NCI-H146 treated with DMSO at 0.1 percent for 48 hours (cell line): ENCODE measurements at regions not wholly inside any gene's neighbourhood (a gene's known extent, or its start where the extent isn't known, plus 50 kb on each side); places are given as distances from the start of the nearest gene placed in this dataset.
"Not testable (repeated sequence)": the region's sequence is repeated elsewhere in the genome, so short reads cannot be mapped to it uniquely, and the experiment has no call there.

Experiments
- DNase-seq: peaks from one replicate; lab custom pipeline; 2025; ENCODE audit not compliant: unreplicated experiment; lab: John Stamatoyannopoulos, UW

DNA sequence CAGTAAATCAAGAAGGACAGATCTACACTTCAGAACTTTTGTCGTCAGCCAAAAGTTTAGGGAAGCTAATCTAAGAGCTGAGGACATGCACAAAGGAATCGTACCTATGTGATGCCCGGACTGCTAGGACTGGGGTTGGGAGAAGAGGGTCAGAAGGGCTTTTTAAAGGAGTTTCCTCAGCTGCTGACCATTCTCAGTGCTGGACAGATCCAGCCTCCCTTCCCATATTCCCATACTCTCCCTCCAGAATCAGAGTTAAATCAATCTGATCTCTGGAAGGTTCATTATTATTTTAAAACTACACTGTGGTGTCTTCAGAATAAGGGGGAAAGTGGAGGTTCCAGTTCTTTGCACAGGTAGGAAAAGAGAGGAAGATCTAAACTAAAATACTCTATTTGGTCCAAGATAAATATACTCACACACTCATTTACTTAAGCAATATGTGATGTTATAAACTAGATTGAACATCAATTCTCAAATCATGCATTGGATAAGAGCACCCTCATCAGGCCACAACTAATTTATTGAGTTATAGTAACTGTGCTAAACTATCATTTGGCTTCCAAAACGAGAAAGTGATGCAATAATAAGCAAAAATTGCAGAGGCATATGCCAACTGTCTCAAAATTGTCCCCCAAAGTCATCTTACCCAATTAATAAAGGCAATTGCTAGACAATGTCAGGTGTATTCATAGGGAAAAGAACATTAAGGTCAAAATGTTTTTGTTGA lies 124.7 kb downstream of the HNRNPD start:
- no peak for DNase-seq

DNA sequence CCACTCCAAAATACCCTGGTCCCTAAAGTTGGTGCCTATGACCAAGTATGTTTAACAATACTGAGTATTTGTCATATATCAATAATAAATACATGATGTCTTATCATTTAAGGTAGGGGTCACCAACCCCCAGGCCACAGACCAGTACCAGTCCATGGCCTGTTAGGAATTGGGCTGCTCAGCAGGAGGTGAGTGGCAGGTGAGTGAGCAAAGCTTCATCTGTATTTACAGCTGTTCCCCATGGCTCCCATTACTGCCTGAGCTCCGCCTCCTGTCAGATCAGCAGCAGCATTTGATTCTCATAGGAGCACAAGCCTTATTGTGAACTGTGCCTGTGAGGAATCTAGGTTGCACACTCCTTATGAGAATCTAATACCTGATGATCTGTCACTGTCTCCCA lies 126.2 kb downstream of the HNRNPD start:
- DNase-seq = no peak

DNA sequence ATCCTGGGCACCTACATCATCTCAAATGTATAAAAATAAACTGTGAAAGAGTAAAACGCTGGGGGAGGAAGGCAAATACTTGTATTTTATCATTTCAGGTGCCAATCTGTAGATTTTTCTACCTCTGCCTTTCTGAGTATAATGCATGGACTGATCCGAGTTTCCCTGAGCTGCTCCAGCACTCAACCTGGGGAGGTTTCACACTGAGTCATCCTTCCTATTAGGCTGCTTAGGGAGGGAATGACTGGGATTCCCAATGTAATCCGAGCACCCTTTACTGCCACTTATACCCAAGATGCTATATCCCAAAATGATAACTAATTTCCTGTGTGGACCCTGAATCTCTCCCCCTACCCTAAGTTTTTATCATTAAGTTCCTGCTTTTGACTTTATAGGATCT lies 126.6 kb downstream of the HNRNPD start:
- DNase-seq = no peak

DNA sequence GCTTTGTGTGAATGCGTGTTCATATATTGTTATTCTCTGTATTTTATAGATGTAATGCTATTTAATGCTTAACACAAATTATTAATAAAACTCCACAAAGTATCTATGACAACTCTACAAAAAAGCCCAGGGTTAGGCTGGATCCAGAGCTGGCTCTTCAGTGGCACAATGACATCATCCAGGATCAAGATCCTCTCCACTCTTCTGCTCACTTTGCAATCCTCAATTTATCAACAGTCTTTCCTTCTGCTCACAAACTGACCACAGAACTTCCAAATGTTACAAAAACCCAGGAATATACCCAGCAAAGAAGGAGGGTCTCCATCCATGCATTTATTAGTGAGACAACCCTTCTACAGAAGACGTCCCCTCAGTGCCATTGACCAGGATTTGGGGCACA lies 132.3 kb downstream of the HNRNPD start:
- no peak for DNase-seq

DNA sequence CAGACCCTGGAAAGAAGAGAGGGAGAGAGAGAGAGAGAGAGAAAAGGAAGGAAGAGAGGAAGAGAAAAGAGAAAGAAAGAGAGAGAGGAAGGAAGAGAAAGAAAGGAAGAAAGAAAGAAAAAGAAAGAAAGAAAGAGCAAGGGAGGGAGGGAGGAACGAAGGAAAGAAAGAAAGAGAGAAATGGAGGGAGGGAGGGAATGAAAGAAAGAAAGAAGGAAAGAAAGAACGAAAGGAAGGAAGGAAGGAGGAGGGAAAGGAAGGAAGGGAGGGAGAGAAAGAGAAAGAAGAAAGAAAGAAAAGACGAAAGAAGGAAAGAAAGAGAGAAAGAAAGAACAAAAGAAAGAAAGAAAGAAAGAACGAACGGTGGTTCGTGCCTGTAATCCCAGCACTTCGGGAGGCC lies 133.4 kb downstream of the HNRNPD start:
- no peak for DNase-seq

DNA sequence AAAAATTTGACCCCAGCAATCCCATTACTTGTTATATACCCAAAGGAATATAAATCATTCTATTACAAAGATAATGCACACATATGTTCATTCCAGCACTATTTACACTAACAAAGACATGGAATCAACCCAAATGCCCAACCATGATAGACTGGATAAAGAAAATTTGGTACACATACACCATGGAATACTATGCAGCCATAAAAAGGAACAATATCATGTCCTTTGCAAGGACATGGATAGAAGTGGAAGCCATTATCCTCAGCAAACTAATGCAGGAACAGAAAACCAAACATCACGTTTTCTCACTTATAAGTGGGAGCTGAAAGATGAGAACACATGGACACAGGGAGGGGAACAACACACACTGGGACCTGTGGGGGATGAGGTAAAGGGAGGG lies 136.6 kb downstream of the HNRNPD start:
- not testable (repeated sequence) for DNase-seq

DNA sequence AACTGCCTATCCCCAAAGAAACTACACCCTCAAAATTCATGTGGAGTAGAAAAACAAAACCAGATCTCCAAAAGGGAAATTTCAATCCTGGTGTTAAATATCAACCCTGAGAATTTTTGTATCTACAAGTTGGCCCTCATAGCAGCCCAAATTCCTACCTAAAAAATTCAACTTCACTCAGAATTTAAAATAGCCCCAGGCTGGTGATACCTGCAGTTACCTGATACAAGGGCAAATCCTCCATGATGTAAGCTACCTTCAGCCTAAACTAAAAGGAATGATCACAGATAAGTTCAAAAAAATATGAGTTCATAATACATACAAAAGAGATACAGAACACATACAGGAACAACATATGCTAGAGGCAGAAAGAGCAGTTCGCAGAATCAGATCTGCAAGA lies 138.4 kb downstream of the HNRNPD start:
- no peak for DNase-seq

DNA sequence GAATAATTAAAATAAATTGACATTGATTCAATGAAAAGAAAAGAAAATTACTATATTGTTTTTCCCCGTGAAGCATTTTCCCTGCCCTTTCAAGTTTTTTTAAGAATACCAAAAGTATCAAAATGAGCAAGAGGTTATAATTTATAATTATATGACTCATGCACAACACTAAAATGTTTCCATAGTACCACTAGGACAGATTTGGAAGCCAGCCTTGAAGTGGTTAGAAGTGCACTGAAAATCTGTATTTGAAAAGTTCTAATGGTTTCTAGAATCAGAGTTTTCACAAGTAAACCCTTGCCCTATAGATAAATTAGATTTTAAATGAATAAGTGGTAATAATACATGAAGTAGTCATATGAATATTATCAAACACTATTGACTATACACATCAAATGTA lies 140.9 kb downstream of the HNRNPD start:
- DNase-seq = no peak

DNA sequence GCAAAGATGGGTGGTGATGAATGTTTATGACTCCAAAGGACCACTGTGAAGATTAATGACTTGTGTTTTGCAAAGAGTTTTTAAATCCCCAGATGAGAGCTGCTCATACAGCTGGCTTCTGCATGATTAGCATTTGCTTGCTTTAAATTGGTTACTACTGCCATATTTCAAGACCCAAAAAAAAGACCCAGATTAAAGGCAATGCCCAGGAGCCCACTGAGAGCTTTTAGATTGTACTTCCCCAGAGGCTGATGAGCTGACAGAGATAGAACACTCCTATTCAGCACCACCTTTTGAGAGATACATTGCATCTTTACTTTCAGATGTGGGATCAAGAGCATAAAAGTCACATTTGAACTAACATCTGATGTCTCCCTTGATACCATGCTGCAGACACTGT lies 142.0 kb downstream of the HNRNPD start:
- no peak for DNase-seq

DNA sequence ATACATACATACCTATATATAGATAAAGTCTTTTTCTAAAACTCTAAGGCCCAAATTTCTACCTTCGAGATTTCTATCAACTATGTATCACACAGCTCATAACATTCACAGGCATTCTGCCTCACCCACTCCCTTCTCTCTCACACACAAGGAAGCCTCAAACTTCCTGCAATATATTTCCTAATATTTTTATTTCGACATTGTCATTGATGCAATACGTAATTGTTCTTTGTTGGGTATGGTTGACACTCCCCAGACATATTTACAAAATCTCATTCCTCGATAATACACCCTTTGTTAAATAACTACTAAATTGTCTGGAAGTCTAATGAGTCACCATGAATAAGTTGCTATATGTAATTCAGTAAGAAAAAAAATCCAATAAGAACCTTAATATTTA lies 143.5 kb downstream of the HNRNPD start:
- no peak for DNase-seq

DNA sequence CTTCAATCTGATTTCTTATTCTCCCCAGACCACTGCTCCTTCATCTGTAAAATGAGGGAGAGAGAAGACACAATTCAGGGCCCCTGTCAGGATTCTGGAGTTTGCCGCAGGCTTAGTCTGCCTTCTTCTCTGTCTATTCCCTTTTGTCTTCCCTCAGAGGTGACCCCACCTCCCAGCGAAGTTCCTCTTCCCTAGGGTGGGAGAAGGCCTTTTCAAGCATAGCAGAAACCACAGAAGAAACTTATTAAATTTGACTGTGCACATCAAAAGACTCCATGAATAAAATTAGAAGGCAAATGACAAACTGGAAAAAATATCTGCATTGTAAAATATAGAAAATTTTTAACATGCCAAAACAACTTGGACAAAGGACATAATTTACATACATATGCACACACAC lies 148.8 kb downstream of the HNRNPD start:
- no peak for DNase-seq

DNA sequence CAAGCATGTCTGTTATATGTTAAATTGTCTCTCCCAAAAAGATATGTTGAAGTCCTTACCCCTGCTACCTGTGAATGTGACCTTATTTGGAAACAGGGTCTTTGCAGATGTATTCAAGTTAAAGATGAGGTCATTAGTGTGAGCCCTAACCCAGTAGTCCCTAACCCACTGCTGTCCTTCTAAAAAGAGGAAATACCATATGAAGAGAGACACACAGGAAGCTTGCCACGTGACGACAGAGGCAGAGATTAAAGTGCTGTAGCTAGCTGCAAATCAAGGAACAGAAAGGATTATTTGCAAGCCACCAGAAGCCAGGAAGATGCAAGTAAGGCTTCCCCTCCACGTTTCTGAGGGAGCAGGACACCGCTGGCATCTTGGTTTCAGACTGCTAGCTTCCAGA lies 150.1 kb downstream of the HNRNPD start:
- no peak for DNase-seq

DNA sequence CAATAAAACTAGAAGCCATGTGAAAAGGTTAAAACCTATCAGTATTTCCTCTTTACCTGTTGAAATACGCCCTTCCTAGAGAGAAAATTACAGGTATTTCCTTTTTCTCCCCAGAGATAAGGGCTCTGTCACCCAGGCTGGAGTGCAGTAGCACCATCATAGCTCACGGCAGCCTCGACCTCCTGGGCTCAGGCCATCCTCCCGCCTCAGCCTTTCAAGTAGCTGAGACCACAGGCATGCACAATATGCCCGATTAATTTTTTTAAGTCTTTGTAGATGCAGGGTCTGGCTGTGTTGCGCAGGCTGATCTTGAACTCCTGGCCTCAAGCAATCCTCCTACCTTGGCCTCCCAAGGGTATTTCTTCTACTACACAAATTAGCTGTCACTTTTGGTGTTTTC lies 154.4 kb downstream of the HNRNPD start:
- DNase-seq = no peak

DNA sequence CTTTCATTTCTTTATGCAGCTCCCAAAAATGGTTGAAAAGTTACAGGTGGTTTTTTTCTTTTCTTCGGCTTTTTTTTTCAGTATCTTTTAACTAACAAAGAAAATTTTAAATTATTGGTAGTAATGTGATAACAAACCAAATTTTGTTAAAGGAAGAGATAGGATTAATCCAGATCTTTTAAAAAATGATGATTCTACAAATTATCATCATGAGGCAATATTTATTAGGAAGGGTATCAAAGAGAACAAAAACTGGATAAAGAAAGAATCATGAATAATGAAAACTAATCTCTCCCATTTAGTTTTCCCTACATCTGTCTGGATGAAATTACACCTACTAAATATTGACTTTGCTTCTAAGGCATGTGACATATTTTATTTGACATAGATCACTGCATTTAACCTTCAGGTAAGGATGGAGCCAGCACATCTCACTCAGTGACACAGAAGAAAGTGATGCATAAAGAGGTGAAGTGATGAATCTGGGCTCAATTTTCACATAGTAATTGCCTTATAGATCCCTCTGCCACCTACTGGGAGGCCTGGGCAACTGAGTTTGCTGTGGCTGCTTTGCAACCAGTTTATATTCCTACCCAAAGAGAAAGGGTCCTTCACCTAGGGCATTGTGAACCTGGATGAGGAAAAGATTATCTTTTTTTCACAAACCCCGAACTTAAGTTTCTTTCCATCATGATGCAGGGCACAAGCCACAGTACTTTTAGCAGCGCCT lies 155.6 kb downstream of the HNRNPD start:
- no peak for DNase-seq

DNA sequence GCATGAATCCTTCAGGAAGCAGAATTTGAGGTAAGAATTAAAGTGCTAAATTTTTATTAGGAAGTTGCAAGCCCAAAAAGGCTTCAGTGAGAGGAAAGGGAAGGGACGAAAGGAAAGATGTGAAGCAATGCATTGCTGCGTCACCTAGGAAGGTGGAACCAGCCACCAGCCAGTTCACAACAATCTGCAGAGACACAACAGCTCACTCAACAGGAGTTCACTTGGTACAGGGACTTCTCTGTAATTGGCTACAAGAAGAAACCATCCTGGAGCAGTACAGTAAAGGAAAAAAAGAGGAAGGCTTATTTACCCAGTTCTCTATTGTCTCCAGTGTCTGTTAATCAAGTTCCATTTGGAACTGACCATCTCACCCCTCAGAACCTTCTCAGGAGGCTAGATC lies 157.6 kb downstream of the HNRNPD start:
- no peak for DNase-seq

DNA sequence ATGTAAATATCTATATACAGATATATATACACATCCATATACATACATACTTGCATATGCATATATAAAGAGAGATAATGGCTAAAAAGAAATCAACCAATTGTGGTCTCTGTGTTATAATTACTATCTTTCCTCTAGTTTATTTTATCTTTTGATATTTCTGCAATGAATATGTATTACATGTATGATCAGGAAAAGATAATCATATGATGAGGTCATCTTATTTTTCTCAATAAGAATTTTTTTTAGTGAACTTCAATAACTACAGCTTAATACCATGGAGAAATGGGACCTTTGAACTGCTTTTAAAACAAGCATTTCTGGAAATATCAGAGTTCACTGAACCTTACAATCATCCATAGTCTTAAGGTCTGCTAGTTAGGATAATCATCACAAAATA lies 158.0 kb downstream of the HNRNPD start:
- no peak for DNase-seq

DNA sequence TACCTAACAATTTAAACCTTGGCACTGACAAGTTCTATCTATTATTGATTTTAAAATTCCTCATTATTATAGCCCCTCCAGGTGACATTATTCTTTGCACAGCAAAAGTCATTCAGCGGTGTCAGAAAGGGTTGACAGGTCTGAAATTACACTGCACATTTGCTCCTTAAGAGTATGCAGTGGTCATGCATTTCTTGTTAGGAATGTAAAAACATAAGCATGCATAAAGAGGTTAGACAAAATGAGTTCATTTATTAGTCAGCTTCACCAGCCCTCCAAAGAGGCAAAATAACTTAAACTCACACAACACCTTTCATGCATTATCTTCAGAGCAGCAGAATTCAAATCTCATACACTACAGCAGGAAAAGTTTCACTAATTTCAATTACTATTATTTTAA lies 158.8 kb downstream of the HNRNPD start:
- no peak for DNase-seq

DNA sequence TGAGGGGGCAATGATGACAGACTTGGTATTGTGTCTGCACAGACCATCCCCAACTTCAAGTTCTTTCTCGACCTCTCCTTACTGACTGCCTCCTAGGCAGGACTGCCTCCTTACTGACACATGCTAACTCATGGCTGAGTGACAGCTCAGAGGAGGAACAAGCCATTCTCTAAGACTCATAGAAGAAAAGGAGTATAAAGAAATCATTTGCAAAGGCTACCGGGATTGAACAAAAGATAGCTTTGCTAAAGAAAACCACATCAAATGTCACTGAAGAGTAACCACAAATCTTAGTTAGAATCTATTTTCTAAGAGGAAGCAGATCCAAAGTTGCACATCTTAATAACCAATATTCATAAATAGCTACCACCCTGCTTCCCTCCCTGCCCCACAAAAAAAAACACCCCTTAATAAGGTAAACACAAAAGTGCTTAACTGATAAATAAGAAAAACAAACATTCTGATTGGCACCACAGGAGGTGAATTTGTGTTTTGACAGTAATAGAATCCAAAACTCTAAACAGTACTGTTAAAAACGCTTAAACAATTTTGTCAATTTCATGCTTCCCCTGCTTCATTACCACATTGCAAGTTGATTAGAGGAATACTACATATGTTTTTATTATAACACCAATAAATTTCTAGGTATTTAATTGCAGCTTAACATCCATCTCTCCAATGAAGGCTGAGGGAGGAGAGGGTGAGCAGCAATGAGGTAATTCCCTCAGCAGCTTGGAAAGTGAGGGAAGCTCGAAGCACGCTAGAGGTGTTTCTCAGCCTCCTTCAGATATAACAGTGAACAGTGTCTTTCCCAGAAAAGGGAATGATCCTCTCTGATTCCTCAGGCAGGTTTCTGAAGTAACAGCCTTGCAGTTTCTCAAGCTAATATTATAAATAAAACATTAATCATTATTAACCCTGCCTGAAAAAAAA lies 160.0 kb downstream of the HNRNPD start:
- no peak for DNase-seq

DNA sequence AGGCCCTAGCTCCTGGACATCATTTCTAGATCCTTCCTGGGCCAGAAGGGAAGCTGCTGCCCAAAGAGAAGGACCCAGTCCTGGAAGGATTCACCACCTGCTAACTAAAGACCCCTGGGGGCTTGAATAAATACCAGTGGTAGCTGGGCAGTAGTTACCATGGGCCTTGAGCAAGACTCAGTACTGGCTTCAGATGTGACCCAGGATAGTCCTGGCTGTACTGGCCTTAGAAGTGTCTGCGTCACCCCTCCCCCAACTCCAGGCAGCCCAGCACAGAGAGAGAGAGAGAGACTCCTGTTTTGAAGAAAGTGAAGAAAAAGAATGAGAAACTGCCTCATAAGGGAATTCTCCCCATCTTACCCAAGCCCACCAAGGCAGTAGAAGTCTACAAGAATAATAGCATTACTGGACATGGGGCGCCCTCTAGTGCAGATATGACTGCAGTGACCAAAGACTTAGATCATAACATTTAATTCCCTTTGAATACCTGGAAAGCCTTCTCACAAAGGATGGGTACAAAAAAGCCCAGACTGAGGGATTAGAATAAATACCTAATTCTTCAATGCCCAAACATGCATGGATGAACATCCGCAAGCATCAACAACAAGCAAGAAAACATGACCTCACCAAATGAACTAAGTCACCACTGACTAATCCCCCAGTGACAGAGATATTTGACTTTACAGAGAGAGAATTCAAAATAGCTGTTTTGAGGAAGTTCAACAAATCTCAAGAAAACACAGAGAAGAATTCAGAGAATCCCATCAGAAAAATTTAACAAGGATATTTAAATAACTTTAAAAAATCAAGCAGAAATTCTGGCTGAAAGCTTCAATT lies 171.8 kb downstream of the HNRNPD start:
- DNase-seq = peak; percentile 43

DNA sequence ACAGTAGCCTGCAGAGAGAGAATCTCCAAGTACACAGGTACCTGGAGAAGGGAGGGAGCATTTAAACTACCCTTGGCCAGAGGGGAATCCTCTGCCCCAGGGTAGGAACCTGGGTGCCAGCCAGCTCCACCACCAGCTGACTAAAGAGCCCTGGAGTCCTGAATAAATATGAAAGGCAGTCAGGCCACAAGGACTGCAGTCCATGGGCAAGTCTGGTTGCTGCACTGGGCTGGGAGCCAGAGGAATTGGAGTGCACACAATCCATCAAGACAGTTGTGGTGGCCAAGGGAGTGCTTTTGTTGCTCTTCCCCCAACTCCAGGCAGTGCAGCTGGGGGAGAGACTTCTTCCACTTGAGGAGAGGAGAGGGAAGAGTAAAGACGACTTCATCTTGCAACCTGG lies 172.5 kb downstream of the HNRNPD start:
- no peak for DNase-seq

DNA sequence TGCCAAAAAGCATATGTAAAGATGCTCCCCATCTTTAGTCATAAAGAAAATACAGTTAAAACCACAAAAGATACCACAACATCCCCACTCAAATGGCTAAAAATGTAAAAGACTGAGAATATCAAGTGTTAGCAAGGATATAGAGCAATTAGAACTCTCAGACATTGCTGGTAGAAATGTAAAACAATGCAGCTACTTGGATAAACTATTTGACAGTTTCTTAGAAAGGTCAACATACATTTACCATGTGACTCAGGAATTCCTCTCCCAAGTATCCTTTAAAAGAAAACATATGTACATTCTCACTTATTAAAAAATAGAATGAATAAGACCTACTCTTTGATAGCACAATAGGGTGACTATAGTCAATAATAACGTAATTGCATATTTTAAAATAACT lies 173.7 kb downstream of the HNRNPD start:
- DNase-seq = no peak
